Endodermal cell (in vitro differentiated cells): ENCODE measurements at regions not wholly inside any gene's neighbourhood (a gene's known extent, or its start where the extent isn't known, plus 50 kb on each side); places are given as distances from the start of the nearest gene placed in this dataset.
A peak's percentile ranks its signal among the peaks of the same experiment; 100 is the strongest.

Experiments
- DNase-seq: peaks from one replicate; pipeline ENCODE4 v3.0.0-alpha.2; 2017
- H3K27ac ChIP-seq: 2 replicates; pipeline ENCODE4 v1.5.1; 2013; ENCODE audit warnings: mild to moderate bottlenecking, low read depth, low read length, moderate library complexity
- H3K27me3 ChIP-seq: 2 replicates; pipeline ENCODE4 v1.6.1; 2013; ENCODE audit warnings: mild to moderate bottlenecking, low read length, moderate library complexity; ENCODE audit not compliant: insufficient read depth, control insufficient read depth, poor library complexity, severe bottlenecking
- H3K36me3 ChIP-seq: 2 replicates; pipeline ENCODE4 v1.7.0; 2013; ENCODE audit warnings: mild to moderate bottlenecking, low read length, moderate library complexity; ENCODE audit not compliant: control insufficient read depth, insufficient read depth
- H3K4me1 ChIP-seq: one replicate; pipeline ENCODE4 v1.7.0; 2013; ENCODE audit warnings: low read length; ENCODE audit not compliant: control insufficient read depth, insufficient read depth
- H3K4me3 ChIP-seq: 2 replicates; pipeline ENCODE4 v1.5.1; 2013; ENCODE audit warnings: mild to moderate bottlenecking, low read length, moderate library complexity
- H3K9ac ChIP-seq: 2 replicates; pipeline ENCODE4 v1.6.1; 2013; ENCODE audit warnings: mild to moderate bottlenecking, low read length, moderate library complexity; ENCODE audit not compliant: poor library complexity, severe bottlenecking; ENCODE audit errors: extremely low read depth
- H3K9me3 ChIP-seq: 2 replicates; pipeline ENCODE4 v1.6.1; 2013; ENCODE audit warnings: mild to moderate bottlenecking, low read length, moderate library complexity; ENCODE audit not compliant: control insufficient read depth
- H3K27ac Mint-ChIP-seq: 2 replicates; pipeline ENCODE4 v1.8.0; 2020; ENCODE audit warnings: mixed read lengths
- H3K27me3 Mint-ChIP-seq: 2 replicates; pipeline ENCODE4 v1.8.0; 2021; ENCODE audit warnings: mild to moderate bottlenecking, mixed read lengths; ENCODE audit not compliant: insufficient read depth
- H3K36me3 Mint-ChIP-seq: 2 replicates; pipeline ENCODE4 v1.8.0; 2020; ENCODE audit warnings: low read depth, mixed read lengths
- H3K4me1 Mint-ChIP-seq: 2 replicates; pipeline ENCODE4 v1.8.0; 2020; ENCODE audit warnings: mixed read lengths
- H3K4me3 Mint-ChIP-seq: 2 replicates; pipeline ENCODE4 v1.8.0; 2020; ENCODE audit warnings: mild to moderate bottlenecking, moderate library complexity, mixed read lengths
- H3K9me3 Mint-ChIP-seq: 2 replicates; pipeline ENCODE4 v1.8.0; 2020; ENCODE audit warnings: mild to moderate bottlenecking, mixed read lengths
- WGBS, 2 experiments: methylation state at CpG; one replicate each; pipeline versions ENCODE4 v1.1.5 to v1.1.7; 2013; ENCODE audit warnings: missing lambda C conversion rate in 2 of 2, mixed read lengths in 1 of 2; ENCODE audit not compliant: insufficient coverage in 1 of 2, insufficient read length in 1 of 2; 5-methylcytosine and 5-hydroxymethylcytosine counted together
- TF ChIP-seq, protein P1 (sequence below): fragments of 200-600 bp; sonication (generic); conservative IDR thresholded peaks from 2 replicates; pipeline ENCODE4 v1.5.0; 2021; ENCODE audit warnings: antibody characterized with exemption, mild to moderate bottlenecking

DNA sequence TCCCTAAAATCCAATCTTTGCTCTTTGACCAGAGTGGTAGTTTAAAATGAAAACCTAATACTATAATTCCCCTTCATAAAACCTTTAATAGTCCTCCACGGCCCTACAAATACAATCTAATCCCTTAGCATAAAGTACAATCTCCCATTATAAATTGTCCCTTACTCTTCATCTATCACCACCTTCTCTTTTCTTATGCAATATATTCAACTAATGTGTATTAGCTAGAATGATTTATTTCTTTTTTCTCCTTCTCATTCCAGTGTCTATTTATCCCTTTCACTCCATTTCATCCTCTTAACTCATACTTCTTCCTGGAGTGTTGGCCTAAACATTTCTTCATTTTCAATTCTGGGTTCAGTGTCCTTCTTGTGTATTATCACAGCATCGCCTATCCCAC lies 872.1 kb upstream of the PCDH20 start:
- whole genome bisulfite sequencing, 2 experiments: 82 to 83% methylated on average over 1 to 2 of the region's 2 CpGs
- H3K4me3 Mint-ChIP-seq: no peak overlapping the region
- Histone ChIP-seq H3K36me3 (no peaks in the 10 kb centered on the region), H3K9ac (no peak overlapping the region), H3K9me3 (no peaks in the 10 kb centered on the region), H3K4me1 (no peaks in the 10 kb centered on the region), H3K27ac (no peak overlapping the region), H3K27me3 (no peaks in the 10 kb centered on the region), H3K4me3 (no peak overlapping the region)
- H3K4me1 Mint-ChIP-seq: no peaks in the 10 kb centered on the region
- H3K27me3 Mint-ChIP-seq: no peaks in the 10 kb centered on the region
- H3K9me3 Mint-ChIP-seq: peaks cover 17% of the 10 kb centered on the region
- DNase-seq: no peak
- TF ChIP-seq, protein P1, sequence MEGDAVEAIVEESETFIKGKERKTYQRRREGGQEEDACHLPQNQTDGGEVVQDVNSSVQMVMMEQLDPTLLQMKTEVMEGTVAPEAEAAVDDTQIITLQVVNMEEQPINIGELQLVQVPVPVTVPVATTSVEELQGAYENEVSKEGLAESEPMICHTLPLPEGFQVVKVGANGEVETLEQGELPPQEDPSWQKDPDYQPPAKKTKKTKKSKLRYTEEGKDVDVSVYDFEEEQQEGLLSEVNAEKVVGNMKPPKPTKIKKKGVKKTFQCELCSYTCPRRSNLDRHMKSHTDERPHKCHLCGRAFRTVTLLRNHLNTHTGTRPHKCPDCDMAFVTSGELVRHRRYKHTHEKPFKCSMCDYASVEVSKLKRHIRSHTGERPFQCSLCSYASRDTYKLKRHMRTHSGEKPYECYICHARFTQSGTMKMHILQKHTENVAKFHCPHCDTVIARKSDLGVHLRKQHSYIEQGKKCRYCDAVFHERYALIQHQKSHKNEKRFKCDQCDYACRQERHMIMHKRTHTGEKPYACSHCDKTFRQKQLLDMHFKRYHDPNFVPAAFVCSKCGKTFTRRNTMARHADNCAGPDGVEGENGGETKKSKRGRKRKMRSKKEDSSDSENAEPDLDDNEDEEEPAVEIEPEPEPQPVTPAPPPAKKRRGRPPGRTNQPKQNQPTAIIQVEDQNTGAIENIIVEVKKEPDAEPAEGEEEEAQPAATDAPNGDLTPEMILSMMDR: no peak
- no peak overlapping the region for H3K27ac Mint-ChIP-seq
- H3K36me3 Mint-ChIP-seq: peaks cover 6% of the 10 kb centered on the region

DNA sequence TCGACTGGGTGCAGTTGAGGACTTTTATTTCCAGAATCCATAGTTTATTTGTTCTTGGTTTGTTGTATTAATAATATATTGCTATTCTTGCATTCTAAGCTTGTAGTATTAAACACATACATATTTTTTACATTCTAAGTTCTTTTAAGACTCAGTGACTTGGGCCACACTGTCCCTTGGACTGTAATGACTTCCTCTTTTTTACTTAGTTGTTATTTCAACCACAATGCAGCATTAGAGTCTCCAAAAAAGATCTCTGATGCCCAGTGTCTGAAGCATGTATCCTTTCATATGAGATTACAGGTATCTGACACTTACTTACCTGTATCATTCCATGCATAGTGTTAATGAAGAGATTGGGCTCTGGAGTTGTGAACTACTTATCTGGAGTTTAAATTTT lies 864.9 kb upstream of the PCDH20 start:
- no peak overlapping the region for H3K4me3 ChIP-seq
- Mint-ChIP-seq H3K27ac (no peak overlapping the region), H3K9me3 (no peaks in the 10 kb centered on the region), H3K4me1 (peaks cover 19% of the 10 kb centered on the region), H3K27me3 (no peaks in the 10 kb centered on the region), H3K36me3 (no peaks in the 10 kb centered on the region), H3K4me3 (no peak overlapping the region)
- WGBS, 2 experiments: no CpG with 5 or more reads among the region's 1 CpG
- H3K4me1 ChIP-seq: peaks cover 3% of the 10 kb centered on the region
- H3K27ac ChIP-seq: no peak overlapping the region
- peaks cover 3% of the 10 kb centered on the region for H3K9me3 ChIP-seq
- no peaks in the 10 kb centered on the region for H3K27me3 ChIP-seq
- no peak for DNase-seq
- TF ChIP-seq, protein P1: no peak
- H3K9ac ChIP-seq: no peak overlapping the region
- no peaks in the 10 kb centered on the region for H3K36me3 ChIP-seq

DNA sequence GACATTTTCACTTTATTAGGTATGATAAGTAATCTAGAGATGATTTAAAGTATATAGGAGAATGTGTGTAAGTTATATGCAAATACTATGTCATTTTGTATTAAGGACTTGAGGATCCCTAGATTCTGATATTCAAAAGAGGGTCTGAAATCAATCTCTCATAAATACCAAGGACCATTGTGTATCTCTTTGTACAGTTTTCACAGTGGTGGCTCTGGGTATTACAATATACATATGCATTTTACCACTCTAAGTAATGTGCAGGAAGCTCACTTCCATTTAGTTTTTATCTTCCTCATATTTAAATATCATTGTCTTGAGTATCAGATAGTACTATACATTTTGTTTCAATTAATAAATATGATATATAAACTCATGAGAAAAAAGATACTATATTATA lies 862.6 kb upstream of the PCDH20 start:
- Histone ChIP-seq H3K4me3 (no peak overlapping the region), H3K9ac (no peak overlapping the region), H3K27ac (no peak overlapping the region), H3K27me3 (no peaks in the 10 kb centered on the region), H3K9me3 (peaks cover 12% of the 10 kb centered on the region), H3K36me3 (no peaks in the 10 kb centered on the region), H3K4me1 (peaks cover 5% of the 10 kb centered on the region)
- no peak for DNase-seq
- Mint-ChIP-seq H3K36me3 (peaks cover 15% of the 10 kb centered on the region), H3K27ac (no peak overlapping the region), H3K4me3 (no peak overlapping the region), H3K9me3 (peaks cover 13% of the 10 kb centered on the region), H3K27me3 (no peaks in the 10 kb centered on the region), H3K4me1 (peaks cover 27% of the 10 kb centered on the region)
- TF ChIP-seq, protein P1: peak; percentile 55
